Cardiac muscle cell (in vitro differentiated cells and primary cell): ENCODE measurements at regions not wholly inside any gene's neighbourhood (a gene's known extent, or its start where the extent isn't known, plus 50 kb on each side); places are given as distances from the start of the nearest gene placed in this dataset.
"Not testable (repeated sequence)": the region's sequence is repeated elsewhere in the genome, so short reads cannot be mapped to it uniquely, and the experiment has no call there.

Source experiments
- DNase-seq, 2 donors: peaks; one replicate each; pipeline versions ENCODE4 v3.0.0 to v3.0.0-alpha.2; 2010 to 2017; ENCODE audit warnings: low read depth in 1 of 2, low spot score in 1 of 2
- H3K27ac ChIP-seq: fragments of 200-600 bp; sonication (generic); 2 replicates; pipeline ENCODE4 v1.5.1; 2016
- H3K27me3 ChIP-seq: fragments of 200-600 bp; sonication (generic); 2 replicates; pipeline ENCODE4 v1.6.0; 2016; ENCODE audit warnings: control low read depth
- H3K36me3 ChIP-seq: fragments of 200-600 bp; sonication (generic); 2 replicates; pipeline ENCODE4 v1.5.1; 2016; ENCODE audit warnings: control low read depth
- H3K4me1 ChIP-seq: fragments of 200-600 bp; sonication (generic); 2 replicates; pipeline ENCODE4 v1.8.1; 2017; ENCODE audit warnings: low read depth, mild to moderate bottlenecking, mixed run types
- H3K4me3 ChIP-seq: fragments of 200-600 bp; sonication (generic); 2 replicates; pipeline ENCODE4 v1.5.1; 2016; ENCODE audit warnings: mild to moderate bottlenecking
- H3K9me3 ChIP-seq: fragments of 200-600 bp; sonication (generic); 2 replicates; pipeline ENCODE4 v1.5.1; 2017; ENCODE audit warnings: low read depth, mild to moderate bottlenecking, control low read depth
- TF ChIP-seq, protein P1 (sequence below): IDR thresholded peaks from 2 replicates; pipeline ENCODE4 v1.5.1; 2012; ENCODE audit warnings: low read depth, mild to moderate bottlenecking, low read length

DNA sequence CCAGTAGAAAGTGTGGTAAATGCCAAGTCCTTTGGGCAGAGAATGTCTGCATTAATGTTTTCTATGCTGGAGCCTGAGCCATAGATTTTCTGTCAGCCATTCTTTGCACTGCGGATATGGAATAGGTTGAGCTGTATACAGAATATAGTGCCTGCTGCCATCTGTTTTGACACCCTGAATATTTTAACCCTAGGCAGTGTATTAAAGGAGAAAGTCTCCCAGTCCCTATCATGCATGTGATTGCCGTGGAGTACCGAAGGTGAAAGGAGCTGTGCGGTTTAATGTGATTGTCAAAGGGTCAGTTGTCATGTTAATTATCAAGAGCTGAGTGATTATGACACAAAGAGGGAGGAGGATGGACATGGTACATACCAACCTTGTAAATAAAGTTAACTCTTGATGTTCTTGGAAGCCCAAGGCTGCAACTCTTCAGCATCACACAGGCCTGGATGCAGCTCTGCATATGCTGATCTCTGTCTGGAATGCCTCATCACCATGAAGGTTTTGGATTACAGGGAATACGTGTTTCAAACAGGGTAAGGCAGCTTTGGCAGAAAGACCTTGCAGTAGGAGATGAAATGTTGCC lies 247.1 kb upstream of the ELAVL2 start:
- TF ChIP-seq, protein P1, sequence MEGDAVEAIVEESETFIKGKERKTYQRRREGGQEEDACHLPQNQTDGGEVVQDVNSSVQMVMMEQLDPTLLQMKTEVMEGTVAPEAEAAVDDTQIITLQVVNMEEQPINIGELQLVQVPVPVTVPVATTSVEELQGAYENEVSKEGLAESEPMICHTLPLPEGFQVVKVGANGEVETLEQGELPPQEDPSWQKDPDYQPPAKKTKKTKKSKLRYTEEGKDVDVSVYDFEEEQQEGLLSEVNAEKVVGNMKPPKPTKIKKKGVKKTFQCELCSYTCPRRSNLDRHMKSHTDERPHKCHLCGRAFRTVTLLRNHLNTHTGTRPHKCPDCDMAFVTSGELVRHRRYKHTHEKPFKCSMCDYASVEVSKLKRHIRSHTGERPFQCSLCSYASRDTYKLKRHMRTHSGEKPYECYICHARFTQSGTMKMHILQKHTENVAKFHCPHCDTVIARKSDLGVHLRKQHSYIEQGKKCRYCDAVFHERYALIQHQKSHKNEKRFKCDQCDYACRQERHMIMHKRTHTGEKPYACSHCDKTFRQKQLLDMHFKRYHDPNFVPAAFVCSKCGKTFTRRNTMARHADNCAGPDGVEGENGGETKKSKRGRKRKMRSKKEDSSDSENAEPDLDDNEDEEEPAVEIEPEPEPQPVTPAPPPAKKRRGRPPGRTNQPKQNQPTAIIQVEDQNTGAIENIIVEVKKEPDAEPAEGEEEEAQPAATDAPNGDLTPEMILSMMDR = no peak
- Histone ChIP-seq H3K4me1 (peaks cover 4% of the 10 kb centered on the region), H3K4me3 (no peak overlapping the region), H3K27ac (no peak overlapping the region), H3K9me3 (no peaks in the 10 kb centered on the region), H3K36me3 (no peaks in the 10 kb centered on the region), H3K27me3 (no peaks in the 10 kb centered on the region)
- no peak for DNase-seq

DNA sequence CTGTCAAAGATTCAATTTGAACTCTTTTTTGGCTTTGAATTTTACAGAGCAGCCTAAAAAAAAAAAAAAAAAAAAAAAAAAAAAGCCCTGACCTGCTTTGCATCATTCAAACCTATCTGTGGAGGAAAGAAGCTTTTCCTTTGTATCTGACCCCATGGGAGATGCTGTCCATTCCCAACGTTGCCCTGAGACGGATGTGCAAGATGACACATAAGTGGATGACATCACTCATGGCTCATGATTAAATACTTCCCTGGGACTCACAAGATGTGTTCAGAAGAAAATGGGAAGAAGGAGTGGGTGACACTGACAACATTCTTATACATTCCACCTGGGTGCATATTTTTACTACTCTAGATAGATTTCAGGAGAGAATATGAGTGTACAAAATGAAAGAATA lies 245.7 kb upstream of the ELAVL2 start:
- no peak for DNase-seq
- H3K4me1 ChIP-seq = peaks cover 4% of the 10 kb centered on the region

GRCh38 chr9:24071091-24071490 lies 245.1 kb upstream of the ELAVL2 start:
- Histone ChIP-seq H3K27ac (no peak overlapping the region), H3K4me1 (peaks cover 4% of the 10 kb centered on the region), H3K9me3 (no peaks in the 10 kb centered on the region), H3K36me3 (no peaks in the 10 kb centered on the region), H3K4me3 (no peak overlapping the region), H3K27me3 (no peaks in the 10 kb centered on the region)
- DNase-seq = peak in 1 of 2 donors; percentile 4
- TF ChIP-seq, protein P1 = no peak

More for the DNA sequence above, 245.7 kb upstream of the ELAVL2 start:
- no peaks in the 10 kb centered on the region for H3K9me3 ChIP-seq
- no peaks in the 10 kb centered on the region for H3K27me3 ChIP-seq
- H3K27ac ChIP-seq = no peak overlapping the region
- TF ChIP-seq, protein P1 = no peak
- H3K36me3 ChIP-seq = no peaks in the 10 kb centered on the region
- no peak overlapping the region for H3K4me3 ChIP-seq

GRCh38 chr9:24067107-24067506 lies 241.1 kb upstream of the ELAVL2 start:
- not testable (repeated sequence) for H3K27me3 ChIP-seq, H3K4me3 ChIP-seq, H3K9me3 ChIP-seq, H3K36me3 ChIP-seq, H3K4me1 ChIP-seq, H3K27ac ChIP-seq
- peak in 1 of 2 donors; percentile 72 for DNase-seq

- no peaks in the 10 kb centered on the region for H3K9me3 ChIP-seq
- DNase-seq = no peak
These were observed 233.6 kb upstream of the ELAVL2 start for GRCh38 chr9:24059651-24060050.

GRCh38 chr9:24051587-24051986 lies 225.5 kb upstream of the ELAVL2 start:
- no peaks in the 10 kb centered on the region for H3K27me3 ChIP-seq
- no peaks in the 10 kb centered on the region for H3K4me1 ChIP-seq
- H3K27ac ChIP-seq = no peak overlapping the region
- no peak overlapping the region for H3K4me3 ChIP-seq
- no peaks in the 10 kb centered on the region for H3K9me3 ChIP-seq
- DNase-seq = no peak
- TF ChIP-seq, protein P1 = no peak
- no peaks in the 10 kb centered on the region for H3K36me3 ChIP-seq

More at GRCh38 chr9:24059651-24060050, 233.6 kb upstream of the ELAVL2 start:
- Histone ChIP-seq H3K4me3 (no peak overlapping the region), H3K4me1 (no peaks in the 10 kb centered on the region), H3K27me3 (no peaks in the 10 kb centered on the region), H3K27ac (no peak overlapping the region), H3K36me3 (no peaks in the 10 kb centered on the region)
- TF ChIP-seq, protein P1 = no peak

DNA sequence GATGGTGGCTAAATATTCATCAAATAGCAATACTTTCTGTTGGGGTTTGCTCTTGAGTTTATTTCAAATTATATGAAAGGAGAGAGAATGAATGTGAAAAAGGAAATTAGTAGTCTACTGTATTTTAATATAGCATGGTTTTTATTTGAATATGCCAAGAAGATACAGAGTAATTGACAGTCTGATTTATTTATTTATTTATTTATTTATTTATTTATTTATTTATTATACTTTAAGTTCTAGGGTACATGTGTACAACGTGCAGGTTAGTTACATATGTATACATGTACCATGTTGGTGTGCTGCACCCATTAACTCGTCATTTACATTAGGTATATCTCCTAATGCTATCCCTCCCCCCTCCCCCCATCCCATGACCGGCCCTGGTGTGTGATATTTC lies 224.2 kb upstream of the ELAVL2 start:
- not testable (repeated sequence) for H3K36me3 ChIP-seq, H3K4me3 ChIP-seq

More for the DNA sequence above, 224.2 kb upstream of the ELAVL2 start:
- H3K9me3 ChIP-seq, H3K4me1 ChIP-seq, H3K27me3 ChIP-seq, H3K27ac ChIP-seq, DNase-seq: not testable (repeated sequence)
